ENCODE measurements at regions not wholly inside any gene's neighbourhood (a gene's known extent, or its start where the extent isn't known, plus 50 kb on each side); places are given as distances from the start of the nearest gene placed in this dataset.
"Not testable (repeated sequence)": the region's sequence is repeated elsewhere in the genome, so short reads cannot be mapped to it uniquely, and the experiment has no call there.

DNA sequence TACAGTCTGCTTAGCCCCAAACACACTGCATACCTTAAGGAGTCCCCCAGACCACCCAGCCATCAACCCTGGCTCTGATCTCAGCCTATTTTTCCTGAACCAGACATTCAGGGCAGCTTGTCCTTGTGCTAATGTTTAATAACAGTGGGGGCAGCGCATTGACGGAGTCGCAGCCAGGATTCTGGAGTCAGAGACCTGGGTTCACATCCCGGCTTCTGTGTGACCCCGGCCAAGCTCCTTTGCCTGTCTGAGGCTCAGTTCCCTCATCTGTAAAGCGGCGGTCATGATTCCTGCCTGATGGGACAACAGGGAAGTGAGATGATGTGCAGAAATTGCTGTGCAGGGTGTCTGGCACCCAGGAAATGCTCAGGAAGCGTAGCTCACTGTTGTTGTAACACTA is 63.1 kb downstream of the MATN1 start:
- no peak for DNase-seq (ENCODE audit: low read depth)
- TF ChIP-seq, protein P1, sequence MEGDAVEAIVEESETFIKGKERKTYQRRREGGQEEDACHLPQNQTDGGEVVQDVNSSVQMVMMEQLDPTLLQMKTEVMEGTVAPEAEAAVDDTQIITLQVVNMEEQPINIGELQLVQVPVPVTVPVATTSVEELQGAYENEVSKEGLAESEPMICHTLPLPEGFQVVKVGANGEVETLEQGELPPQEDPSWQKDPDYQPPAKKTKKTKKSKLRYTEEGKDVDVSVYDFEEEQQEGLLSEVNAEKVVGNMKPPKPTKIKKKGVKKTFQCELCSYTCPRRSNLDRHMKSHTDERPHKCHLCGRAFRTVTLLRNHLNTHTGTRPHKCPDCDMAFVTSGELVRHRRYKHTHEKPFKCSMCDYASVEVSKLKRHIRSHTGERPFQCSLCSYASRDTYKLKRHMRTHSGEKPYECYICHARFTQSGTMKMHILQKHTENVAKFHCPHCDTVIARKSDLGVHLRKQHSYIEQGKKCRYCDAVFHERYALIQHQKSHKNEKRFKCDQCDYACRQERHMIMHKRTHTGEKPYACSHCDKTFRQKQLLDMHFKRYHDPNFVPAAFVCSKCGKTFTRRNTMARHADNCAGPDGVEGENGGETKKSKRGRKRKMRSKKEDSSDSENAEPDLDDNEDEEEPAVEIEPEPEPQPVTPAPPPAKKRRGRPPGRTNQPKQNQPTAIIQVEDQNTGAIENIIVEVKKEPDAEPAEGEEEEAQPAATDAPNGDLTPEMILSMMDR (IDR thresholded peaks at IDR 0.05; ENCODE audit: insufficient read depth, low read depth, low read length, missing control alignments), result no peak
- no peak overlapping the region for H3K4me3 ChIP-seq (ENCODE audit: low read length)

DNA sequence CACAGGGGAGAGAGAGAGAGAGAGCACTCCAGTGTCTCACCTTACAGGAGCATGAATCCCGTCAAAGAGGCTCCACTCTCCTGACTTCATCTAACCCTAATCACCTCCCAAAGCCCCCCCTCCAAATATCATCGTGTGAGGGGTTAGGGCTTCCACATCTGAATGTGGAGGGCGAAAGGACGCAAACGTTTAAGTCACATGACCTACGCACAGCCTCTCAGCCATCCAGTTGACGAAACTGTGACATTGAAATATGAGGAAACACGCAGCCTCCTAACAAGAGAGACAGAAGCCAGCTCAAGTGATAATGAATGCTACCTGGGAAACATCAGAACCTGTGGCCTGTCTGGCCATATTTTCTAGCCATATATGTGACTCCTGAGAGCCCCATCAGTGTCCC is 63.7 kb downstream of the MATN1 start:
- DNase-seq (ENCODE audit: low read depth), result no peak
- H3K4me3 ChIP-seq (ENCODE audit: low read length), result no peak overlapping the region
- TF ChIP-seq, protein P1 (IDR thresholded peaks at IDR 0.05; ENCODE audit: insufficient read depth, low read depth, low read length, missing control alignments), result no peak

DNA sequence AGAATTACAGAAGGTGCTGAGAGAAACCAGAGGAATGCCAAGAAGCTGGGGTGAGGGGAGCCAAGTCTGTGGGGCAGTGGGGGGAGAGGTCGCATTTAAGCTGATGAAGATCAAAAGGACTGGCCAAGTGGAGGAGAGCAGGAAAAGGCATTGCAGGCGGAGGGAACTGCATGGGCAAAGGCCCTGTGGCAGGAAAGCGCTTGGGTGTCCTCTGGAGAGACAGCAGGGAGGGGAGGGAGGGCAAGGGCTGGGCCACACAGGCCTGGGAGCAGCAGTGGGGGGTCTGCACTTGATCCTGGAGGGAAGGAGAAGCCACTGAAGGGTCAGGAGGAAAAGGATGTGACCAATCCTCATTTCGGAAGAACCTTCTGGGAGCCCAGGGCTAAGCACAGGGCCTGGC is 65.0 kb downstream of the MATN1 start:
- DNase-seq (ENCODE audit: low read depth); H3K4me3 ChIP-seq (ENCODE audit: low read length): not testable (repeated sequence)

DNA sequence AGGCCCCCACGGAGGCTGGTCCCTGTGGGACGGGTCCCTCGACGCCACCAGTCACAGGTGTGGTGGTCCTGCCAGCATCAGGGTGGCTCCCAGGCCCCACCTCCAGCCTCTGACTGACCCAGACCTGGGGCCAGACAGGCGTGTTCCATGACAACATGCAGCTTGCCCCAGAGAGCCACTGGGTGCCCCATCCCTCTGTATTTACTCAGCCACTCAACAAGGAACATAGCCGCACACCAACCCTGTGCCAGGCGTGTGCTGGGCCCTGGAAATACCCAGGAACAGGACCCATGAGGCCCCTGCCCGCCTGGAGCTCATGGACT is 65.4 kb downstream of the MATN1 start:
- H3K4me3 ChIP-seq (ENCODE audit: low read length), result no peak overlapping the region
- DNase-seq (ENCODE audit: low read depth), result no peak
- TF ChIP-seq, protein P1 (IDR thresholded peaks at IDR 0.05; ENCODE audit: insufficient read depth, low read depth, low read length, missing control alignments), result no peak

DNA sequence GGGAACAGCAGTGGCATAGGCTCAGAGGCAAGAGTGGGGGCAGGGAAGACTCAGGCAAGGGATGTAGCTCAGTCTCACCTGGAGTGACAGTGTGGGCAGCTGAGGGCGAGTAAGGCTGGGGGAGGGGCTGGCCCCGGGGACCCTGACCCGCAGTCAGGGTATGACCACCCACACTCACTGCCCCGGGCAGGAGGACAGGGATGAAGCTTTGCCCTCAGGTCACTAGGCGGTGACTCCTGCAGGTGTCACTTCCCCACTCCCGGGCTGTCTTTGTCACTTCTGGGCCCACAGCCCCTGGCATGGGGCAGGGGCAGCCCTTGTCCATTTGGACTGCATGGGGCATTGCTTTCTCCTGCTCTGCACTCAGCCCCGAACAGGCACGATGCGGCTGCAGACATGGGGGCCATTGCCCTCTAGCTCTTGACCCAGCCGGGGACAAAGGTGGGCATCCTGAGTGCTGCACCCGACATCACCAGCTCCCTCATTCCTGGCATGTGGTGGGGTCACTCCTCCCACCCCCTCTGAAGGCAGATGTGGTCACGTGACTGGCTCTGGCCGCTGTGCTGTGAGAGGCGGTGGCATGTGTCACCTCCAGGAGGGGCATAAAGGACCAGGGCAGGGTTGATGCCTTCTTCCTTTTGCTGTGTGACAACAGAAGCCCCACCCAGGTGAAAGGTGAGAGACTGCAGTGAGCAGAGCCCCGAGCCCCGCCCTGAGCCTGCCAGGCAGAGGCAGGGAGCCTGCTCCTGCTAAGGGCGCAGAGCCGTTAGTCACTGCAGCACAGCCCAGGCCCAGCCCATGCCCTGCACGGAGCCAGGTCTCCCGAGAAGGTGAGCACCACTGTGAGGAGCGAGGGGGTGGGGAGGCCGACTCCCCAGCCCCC is 66.0 kb downstream of the MATN1 start:
- TF ChIP-seq, protein P1 (IDR thresholded peaks at IDR 0.05; ENCODE audit: insufficient read depth, low read depth, low read length, missing control alignments), result no peak
- peak; percentile 53 for DNase-seq (ENCODE audit: low read depth)
- H3K4me3 ChIP-seq (ENCODE audit: low read length), result no peak overlapping the region

DNA sequence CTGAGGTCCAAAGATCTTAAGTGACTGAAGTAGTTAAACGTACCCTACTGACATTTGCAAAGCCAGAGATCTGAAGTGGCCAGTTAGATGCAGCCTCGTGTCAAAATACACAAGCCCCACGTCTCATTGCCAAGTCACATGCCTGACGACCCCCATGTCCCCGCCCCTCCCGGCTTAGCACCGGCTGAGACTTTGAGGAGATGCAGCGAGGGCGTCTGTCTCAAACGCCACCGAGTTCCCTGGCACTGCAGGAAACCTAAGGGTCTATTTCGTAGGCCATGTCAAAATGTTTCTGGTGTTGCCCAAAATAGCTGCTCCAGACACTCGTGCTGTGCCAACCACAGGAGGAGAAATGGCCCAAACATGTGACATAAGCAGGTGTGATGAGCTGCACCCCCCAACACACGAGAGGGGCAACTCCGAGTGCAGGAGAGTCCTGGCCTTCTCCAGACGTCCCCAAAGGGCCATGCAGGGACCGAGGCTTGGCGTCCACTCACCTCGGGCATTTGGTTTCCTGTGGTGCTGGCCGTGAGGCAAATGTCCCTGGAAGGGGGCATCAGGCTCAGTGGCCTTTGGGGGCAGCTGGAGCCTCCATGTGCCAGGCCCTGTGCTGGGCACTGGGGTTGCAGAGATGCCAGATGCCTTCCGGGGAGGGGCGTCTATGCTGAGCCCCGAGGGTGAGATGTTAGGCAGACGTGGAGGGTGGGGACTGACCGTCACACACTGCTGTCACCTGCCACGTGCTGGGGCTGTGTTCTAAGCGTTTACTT is 67.0 kb downstream of the MATN1 start:
- no peak overlapping the region for H3K4me3 ChIP-seq (ENCODE audit: low read length)
- no peak for DNase-seq (ENCODE audit: low read depth)
- TF ChIP-seq, protein P1 (IDR thresholded peaks at IDR 0.05; ENCODE audit: insufficient read depth, low read depth, low read length, missing control alignments), result no peak

DNA sequence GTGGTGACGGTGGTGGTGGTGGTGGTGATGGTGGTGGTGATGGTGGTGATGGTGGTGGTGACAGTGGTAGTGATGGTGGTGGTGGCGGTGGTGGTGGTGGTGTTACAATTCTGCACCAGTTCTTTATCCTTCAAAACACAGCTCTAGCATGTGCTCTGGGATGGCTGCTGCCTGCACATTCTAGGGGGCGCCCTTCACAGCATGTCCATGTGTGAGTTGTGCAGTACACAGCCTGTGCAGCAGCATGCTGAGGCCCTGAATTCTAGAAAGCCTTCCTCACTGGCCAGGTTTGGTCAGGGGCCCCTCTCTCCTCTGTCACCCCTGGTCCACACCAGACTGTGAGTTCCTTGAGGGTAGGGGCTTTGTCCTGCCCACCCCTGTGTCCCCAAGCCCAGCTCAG is 67.7 kb downstream of the MATN1 start:
- DNase-seq (ENCODE audit: low read depth), result no peak
- H3K4me3 ChIP-seq (ENCODE audit: low read length), result no peak overlapping the region
- TF ChIP-seq, protein P1 (IDR thresholded peaks at IDR 0.05; ENCODE audit: insufficient read depth, low read depth, low read length, missing control alignments), result no peak

Data from epithelial cell of esophagus (primary cell).